Stimulated activated naive CD8-positive, alpha-beta T cell treated with anti-CD3 and anti-CD28 coated beads, Interleukin-15, Interleukin-2, amounts not matched to agents 100 ng/mL and 50 ng/mL, for 24 hours (primary cell): ENCODE measurements at regions not wholly inside any gene's neighbourhood (a gene's known extent, or its start where the extent isn't known, plus 50 kb on each side); places are given as distances from the start of the nearest gene placed in this dataset.

Source experiments
- H3K27ac Mint-ChIP-seq: one replicate; pipeline ENCODE4 v1.8.0; 2021; ENCODE audit warnings: mild to moderate bottlenecking, mixed read lengths
- H3K27me3 Mint-ChIP-seq: one replicate; pipeline ENCODE4 v1.8.0; 2021; ENCODE audit warnings: mixed read lengths
- H3K36me3 Mint-ChIP-seq: one replicate; pipeline ENCODE4 v1.8.0; 2021; ENCODE audit warnings: low read depth, mixed read lengths
- H3K4me1 Mint-ChIP-seq: one replicate; pipeline ENCODE4 v1.8.0; 2021; ENCODE audit warnings: low read depth, mixed read lengths
- H3K4me3 Mint-ChIP-seq: one replicate; pipeline ENCODE4 v1.8.0; 2021; ENCODE audit warnings: mild to moderate bottlenecking, mixed read lengths
- H3K9me3 Mint-ChIP-seq: one replicate; pipeline ENCODE4 v1.8.0; 2021; ENCODE audit warnings: mixed read lengths

- H3K9me3 Mint-ChIP-seq = peaks cover 1% of the 10 kb centered on the region
- H3K4me1 Mint-ChIP-seq = no peaks in the 10 kb centered on the region
- no peak overlapping the region for H3K27ac Mint-ChIP-seq
- H3K4me3 Mint-ChIP-seq = no peak overlapping the region
- no peaks in the 10 kb centered on the region for H3K27me3 Mint-ChIP-seq
- H3K36me3 Mint-ChIP-seq = no peaks in the 10 kb centered on the region
These were observed 389.0 kb downstream of the SOX11 start for GRCh38 chr2:6080932-6081753.

- H3K9me3 Mint-ChIP-seq = peaks cover 7% of the 10 kb centered on the region
These were observed 389.9 kb downstream of the SOX11 start for GRCh38 chr2:6081955-6082624.

GRCh38 chr2:6082625-6083018 is 390.4 kb downstream of the SOX11 start:
- H3K9me3 Mint-ChIP-seq = peaks cover 11% of the 10 kb centered on the region
- no peaks in the 10 kb centered on the region for H3K27me3 Mint-ChIP-seq
- no peak overlapping the region for H3K4me3 Mint-ChIP-seq
- no peak overlapping the region for H3K27ac Mint-ChIP-seq
- H3K36me3 Mint-ChIP-seq = no peaks in the 10 kb centered on the region
- H3K4me1 Mint-ChIP-seq = no peaks in the 10 kb centered on the region

More at GRCh38 chr2:6081955-6082624, 389.9 kb downstream of the SOX11 start:
- Mint-ChIP-seq H3K4me3 (no peak overlapping the region), H3K27ac (no peak overlapping the region), H3K27me3 (no peaks in the 10 kb centered on the region), H3K36me3 (no peaks in the 10 kb centered on the region), H3K4me1 (no peaks in the 10 kb centered on the region)

GRCh38 chr2:6083136-6083535 is 391.0 kb downstream of the SOX11 start:
- no peak overlapping the region for H3K27ac Mint-ChIP-seq
- no peaks in the 10 kb centered on the region for H3K4me1 Mint-ChIP-seq
- H3K27me3 Mint-ChIP-seq = no peaks in the 10 kb centered on the region
- no peak overlapping the region for H3K4me3 Mint-ChIP-seq
- H3K36me3 Mint-ChIP-seq = no peaks in the 10 kb centered on the region
- peaks cover 11% of the 10 kb centered on the region for H3K9me3 Mint-ChIP-seq

- Mint-ChIP-seq H3K4me1 (no peaks in the 10 kb centered on the region), H3K4me3 (no peak overlapping the region), H3K9me3 (peaks cover 11% of the 10 kb centered on the region), H3K27ac (no peak overlapping the region), H3K27me3 (no peaks in the 10 kb centered on the region), H3K36me3 (no peaks in the 10 kb centered on the region)
These were observed 397.3 kb downstream of the SOX11 start for GRCh38 chr2:6089474-6089873.

- H3K9me3 Mint-ChIP-seq = peaks cover 3% of the 10 kb centered on the region
- no peaks in the 10 kb centered on the region for H3K36me3 Mint-ChIP-seq
- H3K27ac Mint-ChIP-seq = no peak overlapping the region
- no peak overlapping the region for H3K4me3 Mint-ChIP-seq
- no peaks in the 10 kb centered on the region for H3K4me1 Mint-ChIP-seq
- no peaks in the 10 kb centered on the region for H3K27me3 Mint-ChIP-seq
These were observed 411.2 kb downstream of the SOX11 start for GRCh38 chr2:6103372-6103771.

- Mint-ChIP-seq H3K27me3 (no peaks in the 10 kb centered on the region), H3K4me1 (no peaks in the 10 kb centered on the region), H3K4me3 (no peak overlapping the region), H3K36me3 (no peaks in the 10 kb centered on the region), H3K9me3 (peaks cover 3% of the 10 kb centered on the region), H3K27ac (no peak overlapping the region)
These were observed 411.8 kb downstream of the SOX11 start for GRCh38 chr2:6103949-6104348.

GRCh38 chr2:6107290-6107689 is 415.1 kb downstream of the SOX11 start:
- Mint-ChIP-seq H3K9me3 (no peaks in the 10 kb centered on the region), H3K27ac (no peak overlapping the region), H3K4me1 (no peaks in the 10 kb centered on the region), H3K4me3 (no peak overlapping the region), H3K27me3 (peaks cover 3% of the 10 kb centered on the region), H3K36me3 (no peaks in the 10 kb centered on the region)

- H3K9me3 Mint-ChIP-seq = no peaks in the 10 kb centered on the region
- H3K27ac Mint-ChIP-seq = no peak overlapping the region
- H3K27me3 Mint-ChIP-seq = peaks cover 3% of the 10 kb centered on the region
- H3K4me3 Mint-ChIP-seq = no peak overlapping the region
- no peaks in the 10 kb centered on the region for H3K36me3 Mint-ChIP-seq
- H3K4me1 Mint-ChIP-seq = no peaks in the 10 kb centered on the region
These were observed 417.6 kb downstream of the SOX11 start for GRCh38 chr2:6109831-6110230.

GRCh38 chr2:6111781-6112261 is 419.6 kb downstream of the SOX11 start:
- Mint-ChIP-seq H3K4me3 (no peak overlapping the region), H3K36me3 (no peaks in the 10 kb centered on the region)

GRCh38 chr2:6113786-6114185 is 421.6 kb downstream of the SOX11 start:
- Mint-ChIP-seq H3K4me3 (no peak overlapping the region), H3K36me3 (no peaks in the 10 kb centered on the region), H3K9me3 (no peaks in the 10 kb centered on the region), H3K27ac (no peak overlapping the region), H3K4me1 (no peaks in the 10 kb centered on the region), H3K27me3 (peaks cover 7% of the 10 kb centered on the region)

More at GRCh38 chr2:6111781-6112261, 419.6 kb downstream of the SOX11 start:
- Mint-ChIP-seq H3K9me3 (no peaks in the 10 kb centered on the region), H3K4me1 (no peaks in the 10 kb centered on the region), H3K27ac (no peak overlapping the region), H3K27me3 (peaks cover 3% of the 10 kb centered on the region)

GRCh38 chr2:6127718-6128117 is 435.5 kb downstream of the SOX11 start:
- Mint-ChIP-seq H3K4me1 (no peaks in the 10 kb centered on the region), H3K36me3 (no peaks in the 10 kb centered on the region), H3K9me3 (peaks cover 3% of the 10 kb centered on the region), H3K4me3 (no peak overlapping the region), H3K27ac (no peak overlapping the region), H3K27me3 (no peaks in the 10 kb centered on the region)

GRCh38 chr2:6139142-6139541 is 447.0 kb downstream of the SOX11 start:
- Mint-ChIP-seq H3K4me1 (no peaks in the 10 kb centered on the region), H3K27ac (no peak overlapping the region), H3K27me3 (no peaks in the 10 kb centered on the region), H3K36me3 (no peaks in the 10 kb centered on the region), H3K9me3 (peaks cover 11% of the 10 kb centered on the region), H3K4me3 (no peak overlapping the region)

- Mint-ChIP-seq H3K9me3 (peaks cover 13% of the 10 kb centered on the region), H3K4me1 (no peaks in the 10 kb centered on the region), H3K27ac (no peak overlapping the region), H3K36me3 (no peaks in the 10 kb centered on the region), H3K27me3 (no peaks in the 10 kb centered on the region), H3K4me3 (no peak overlapping the region)
These were observed 447.7 kb downstream of the SOX11 start for GRCh38 chr2:6139916-6140315.

GRCh38 chr2:6140509-6140908 is 448.3 kb downstream of the SOX11 start:
- peaks cover 16% of the 10 kb centered on the region for H3K9me3 Mint-ChIP-seq
- no peaks in the 10 kb centered on the region for H3K36me3 Mint-ChIP-seq
- no peaks in the 10 kb centered on the region for H3K27me3 Mint-ChIP-seq
- peak overlapping the region; percentile 27 for H3K27ac Mint-ChIP-seq
- no peak overlapping the region for H3K4me3 Mint-ChIP-seq
- H3K4me1 Mint-ChIP-seq = no peaks in the 10 kb centered on the region
